AG09319 (cell line): ENCODE measurements at regions not wholly inside any gene's neighbourhood (a gene's known extent, or its start where the extent isn't known, plus 50 kb on each side); places are given as distances from the start of the nearest gene placed in this dataset.

Source experiments
- DNase-seq: peaks from one replicate; pipeline ENCODE4 v3.0.0-alpha.2; 2010; ENCODE audit warnings: low read depth; ENCODE audit errors: extremely low read depth
- CTCF ChIP-seq: IDR thresholded peaks from 2 replicates; pipeline ENCODE4 v1.5.1; 2011; ENCODE audit warnings: low read depth, mild to moderate bottlenecking, inconsistent platforms, low read length, moderate library complexity

GRCh38 chr12:97939156-97939555, 476.6 kb downstream of the RMST start:
- no peak for TF ChIP-seq CTCF
- no peak for DNase-seq

GRCh38 chr12:97940105-97940504, 477.5 kb downstream of the RMST start:
- DNase-seq, result no peak
- TF ChIP-seq CTCF, result no peak

- no peak for TF ChIP-seq CTCF
Observed at GRCh38 chr12:97940629-97941028, 478.0 kb downstream of the RMST start.

GRCh38 chr12:97941686-97942354, 479.2 kb downstream of the RMST start:
- no peak for TF ChIP-seq CTCF
- DNase-seq, result no peak

More at GRCh38 chr12:97940629-97941028, 478.0 kb downstream of the RMST start:
- no peak for DNase-seq

- TF ChIP-seq CTCF, result no peak
- DNase-seq, result no peak
Observed at GRCh38 chr12:97943359-97943758, 480.8 kb downstream of the RMST start.

GRCh38 chr12:97944576-97944975, 482.0 kb downstream of the RMST start:
- DNase-seq, result no peak
- no peak for TF ChIP-seq CTCF

GRCh38 chr12:97946701-97947100, 484.1 kb downstream of the RMST start:
- DNase-seq, result no peak
- TF ChIP-seq CTCF, result no peak
